NCI-H345 (cell line): ENCODE measurements at regions not wholly inside any gene's neighbourhood (a gene's known extent, or its start where the extent isn't known, plus 50 kb on each side); places are given as distances from the start of the nearest gene placed in this dataset.
"Not testable (repeated sequence)": the region's sequence is repeated elsewhere in the genome, so short reads cannot be mapped to it uniquely, and the experiment has no call there.

Experiments used
- DNase-seq: peaks from one replicate; lab custom pipeline; 2025; lab: John Stamatoyannopoulos, UW

DNA sequence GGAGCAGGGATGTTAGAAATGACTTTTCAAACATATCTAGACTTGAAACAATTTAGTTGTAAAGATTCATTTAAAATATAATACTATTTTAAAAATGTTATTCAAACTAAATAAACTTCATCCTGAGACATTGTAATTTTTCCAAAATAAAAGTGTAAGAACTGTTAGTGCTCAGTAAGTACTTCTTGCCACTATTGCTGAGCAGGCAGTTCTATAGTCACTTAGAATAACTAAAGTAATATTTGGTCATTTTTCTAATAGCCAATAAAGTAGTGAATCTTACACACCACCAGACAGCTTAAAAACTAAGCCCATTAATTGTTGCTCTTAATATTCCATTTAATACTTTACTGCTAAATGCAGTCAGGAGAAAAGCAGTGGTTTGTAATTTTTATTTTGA lies 1120.0 kb upstream of the CDH10 start:
- DNase-seq: no peak

DNA sequence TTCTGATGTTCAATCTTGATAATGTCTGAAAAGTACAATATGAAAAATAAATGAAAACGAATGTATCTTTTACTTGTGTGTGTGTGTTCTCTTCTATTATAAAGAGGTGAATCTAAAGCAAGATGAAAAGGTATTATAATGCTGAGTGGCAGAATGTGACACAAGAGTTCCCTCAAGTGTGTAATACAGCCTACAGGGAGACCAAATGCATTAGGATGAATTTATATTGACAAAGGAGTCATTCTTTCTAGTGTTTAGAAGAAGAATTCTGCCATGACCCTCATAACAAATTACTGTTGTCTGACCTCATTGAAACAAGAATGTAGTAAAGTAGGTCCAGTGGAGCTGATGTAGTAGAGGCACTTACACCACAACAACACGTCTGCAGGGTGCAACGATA lies 1119.0 kb upstream of the CDH10 start:
- no peak for DNase-seq

DNA sequence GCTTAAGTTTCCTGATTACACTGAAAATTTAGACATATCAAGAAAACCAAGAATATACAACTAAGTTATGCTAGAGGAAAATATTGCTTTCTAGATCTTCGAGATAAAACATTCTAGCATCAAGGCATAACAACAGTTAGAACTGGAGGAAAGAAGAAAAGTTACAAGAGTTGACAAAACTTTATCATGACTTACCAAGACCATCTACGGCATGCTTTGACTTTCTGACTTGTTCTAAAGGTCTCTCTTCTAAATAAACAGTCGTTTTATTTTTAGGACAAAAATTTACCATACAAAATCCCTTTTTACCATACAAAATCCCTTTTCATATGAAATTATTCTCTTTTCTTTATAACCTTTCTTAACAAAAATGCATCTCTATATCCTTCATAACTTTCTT lies 1110.1 kb upstream of the CDH10 start:
- no peak for DNase-seq

DNA sequence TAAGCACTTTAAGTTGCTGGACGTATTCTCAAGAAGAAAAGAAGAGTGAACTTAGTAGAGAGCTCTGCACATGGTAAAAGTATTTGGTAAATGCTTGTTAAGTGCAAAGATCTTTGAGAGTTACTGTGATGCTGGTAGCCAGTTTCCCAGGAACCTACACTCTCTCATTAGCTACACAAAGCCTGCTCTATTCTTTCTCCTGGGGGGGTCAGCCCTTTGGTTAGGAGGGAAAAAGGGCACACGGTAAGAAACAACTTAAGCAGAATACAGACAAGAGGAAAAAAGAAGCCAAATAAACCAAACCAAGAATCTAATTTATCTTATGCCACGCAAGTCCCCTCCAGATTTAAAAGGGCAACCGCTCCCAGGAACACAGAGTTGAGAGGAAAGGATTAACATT lies 1100.1 kb upstream of the CDH10 start:
- no peak for DNase-seq

DNA sequence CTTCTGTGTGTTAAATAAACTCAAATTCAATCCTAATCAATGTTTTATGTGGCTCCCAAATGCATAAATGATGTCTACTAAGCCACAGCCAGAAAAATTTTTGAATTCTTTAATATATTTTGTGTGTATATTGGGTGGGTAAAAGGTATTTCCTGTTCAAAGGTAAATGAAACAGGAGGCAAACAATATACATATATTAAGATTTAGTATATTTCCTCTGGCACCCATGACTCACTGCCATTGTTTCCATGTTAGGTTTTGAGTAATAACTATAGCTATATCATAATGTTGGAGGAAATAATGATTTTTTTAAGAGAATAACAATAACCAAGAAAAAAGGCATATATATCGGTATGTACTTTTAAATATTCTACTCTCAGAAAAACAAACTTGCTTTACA lies 1071.9 kb upstream of the CDH10 start:
- no peak for DNase-seq

DNA sequence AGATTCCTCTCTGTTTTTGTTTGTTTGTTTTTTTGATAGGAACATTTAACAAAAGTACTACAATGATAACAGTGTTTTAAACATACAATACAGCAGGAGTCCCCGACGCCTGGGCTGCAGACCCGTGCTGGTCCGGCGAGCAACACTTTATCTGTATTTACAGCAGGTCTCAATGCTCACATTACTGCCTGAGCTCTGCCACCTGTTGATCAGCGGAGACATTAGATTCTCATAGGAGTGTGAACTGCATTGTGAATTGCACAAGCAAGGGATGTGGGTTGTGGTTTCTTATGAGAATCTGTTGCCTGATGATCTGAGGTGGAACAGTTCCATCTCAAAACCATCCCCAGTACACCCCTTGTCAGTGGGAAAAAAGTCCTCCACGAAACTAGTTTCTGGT lies 1068.5 kb upstream of the CDH10 start:
- no peak for DNase-seq

DNA sequence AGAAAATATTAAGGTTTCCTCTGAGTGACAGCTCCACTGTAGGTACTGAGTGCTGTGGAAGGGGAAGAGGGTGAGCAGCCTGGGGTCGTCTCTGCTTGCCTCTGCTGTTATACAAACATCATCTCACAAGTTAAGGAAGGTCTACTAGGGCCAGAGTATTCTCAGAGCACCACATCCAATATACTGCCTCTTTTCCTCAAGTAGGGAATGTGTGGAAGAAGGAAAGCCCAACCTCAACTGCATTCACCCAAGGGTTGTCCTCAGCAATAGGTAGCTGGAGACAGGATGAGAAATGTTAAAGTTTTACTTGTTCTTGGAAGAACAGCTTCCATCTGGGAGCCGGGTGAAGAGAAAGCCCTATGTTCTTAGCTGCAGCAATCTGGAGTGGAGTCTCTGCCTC lies 1062.3 kb upstream of the CDH10 start:
- no peak for DNase-seq

DNA sequence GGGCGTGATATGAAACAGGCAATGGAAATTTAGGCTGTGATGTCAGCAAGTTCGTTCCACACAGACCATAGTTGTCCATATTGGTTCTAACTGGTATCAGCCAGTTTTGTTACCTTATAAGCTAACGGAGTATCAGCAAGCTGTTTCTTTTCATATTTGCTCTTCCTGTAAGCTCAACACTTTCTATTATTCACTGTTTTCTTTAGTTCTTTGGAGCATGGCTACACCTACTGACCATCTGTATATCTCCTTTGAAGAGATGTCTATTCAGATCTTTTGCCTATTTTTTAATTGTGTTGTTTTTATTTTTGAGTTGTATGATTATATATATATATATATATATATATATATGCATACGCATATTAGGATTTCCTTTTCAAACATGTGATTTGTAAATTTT lies 1057.2 kb upstream of the CDH10 start:
- no peak for DNase-seq

DNA sequence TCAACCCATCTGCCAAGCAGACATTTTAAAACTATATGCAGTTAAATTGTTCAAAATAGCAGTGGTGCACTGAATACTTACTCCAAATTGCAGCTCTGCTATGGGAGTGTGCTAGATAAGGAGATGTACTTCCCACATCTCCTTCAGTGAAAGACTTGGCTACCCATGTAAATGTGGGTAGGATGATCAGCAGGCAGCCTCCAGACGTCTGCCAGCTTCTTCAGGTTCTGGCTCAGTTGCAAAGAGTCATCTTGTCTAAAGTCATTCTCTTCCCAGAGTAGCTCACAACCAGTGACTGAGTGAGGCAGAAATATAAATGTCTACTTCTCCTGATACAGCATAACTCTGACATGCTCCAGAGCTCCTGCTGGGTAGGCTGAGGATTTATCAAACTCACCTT lies 1050.0 kb upstream of the CDH10 start:
- DNase-seq: no peak

DNA sequence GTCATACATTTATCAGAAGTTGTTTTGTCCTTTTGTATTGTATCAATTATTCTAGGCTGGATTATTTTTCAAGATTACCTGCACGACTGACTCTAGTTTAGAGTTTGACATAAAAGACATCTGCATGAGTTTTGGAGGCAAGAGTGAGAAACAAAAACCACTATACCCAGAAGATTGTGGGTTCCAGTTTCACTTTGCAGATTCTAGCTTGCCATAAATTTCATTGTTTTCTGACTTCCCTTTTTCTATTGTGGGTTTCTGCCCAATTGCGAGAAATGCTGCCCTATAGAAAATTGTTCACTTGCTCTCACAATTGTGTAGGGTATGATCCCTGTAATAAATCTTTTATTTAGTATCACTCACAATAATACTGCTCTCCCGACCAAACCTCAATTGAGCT lies 1043.4 kb upstream of the CDH10 start:
- no peak for DNase-seq

DNA sequence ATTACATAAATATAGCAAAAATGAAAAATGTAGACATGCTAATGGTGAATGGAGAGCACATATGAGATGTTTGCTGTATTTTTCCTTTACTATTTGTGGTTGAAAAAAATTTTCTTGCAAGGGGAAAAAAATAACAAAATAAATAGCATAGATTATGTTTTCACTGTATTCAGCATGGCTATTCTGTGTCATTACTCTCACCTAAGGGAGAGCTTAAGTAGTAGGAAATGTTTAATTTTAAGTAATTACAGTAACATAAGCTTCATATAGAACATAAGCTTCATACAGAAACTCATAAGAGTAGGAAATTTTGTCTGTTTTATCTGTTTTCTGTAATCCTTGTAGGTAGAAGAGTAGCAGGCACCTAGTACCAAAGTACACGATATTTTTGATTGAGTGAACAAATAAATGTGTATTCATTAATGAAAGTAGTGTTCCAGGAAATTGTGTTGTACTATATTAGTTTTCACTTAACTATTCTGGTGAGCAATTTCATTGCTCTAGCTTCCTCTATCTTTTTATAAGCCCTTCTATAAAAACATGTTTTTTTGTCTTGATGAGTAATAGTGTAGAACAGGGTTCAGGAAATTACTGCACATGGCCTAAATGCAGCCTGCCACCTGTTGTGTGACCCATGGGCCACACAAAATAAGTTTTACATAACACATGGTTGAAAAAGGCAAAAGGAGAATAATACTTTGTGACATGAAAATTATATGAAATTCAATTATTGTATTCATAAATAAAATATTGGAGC lies 1025.0 kb upstream of the CDH10 start:
- no peak for DNase-seq

DNA sequence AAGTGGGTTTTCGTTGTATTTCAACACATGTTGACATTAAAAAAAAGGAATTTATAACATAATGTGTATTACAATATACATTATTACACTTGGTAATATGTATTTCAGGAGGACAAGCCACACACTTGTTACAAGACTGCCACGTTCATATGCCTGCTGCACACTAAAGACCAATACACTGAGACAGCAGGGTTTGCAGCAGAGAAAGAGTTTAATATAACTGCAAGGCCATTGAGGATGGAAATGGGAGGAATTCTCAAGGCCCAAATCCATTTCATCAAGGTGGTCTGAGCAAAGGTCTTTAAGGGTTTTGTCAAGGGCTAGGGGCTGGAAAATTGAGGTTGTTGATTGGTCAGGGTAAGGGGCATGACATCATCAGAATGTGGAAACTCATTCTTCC lies 1017.8 kb upstream of the CDH10 start:
- DNase-seq: no peak

DNA sequence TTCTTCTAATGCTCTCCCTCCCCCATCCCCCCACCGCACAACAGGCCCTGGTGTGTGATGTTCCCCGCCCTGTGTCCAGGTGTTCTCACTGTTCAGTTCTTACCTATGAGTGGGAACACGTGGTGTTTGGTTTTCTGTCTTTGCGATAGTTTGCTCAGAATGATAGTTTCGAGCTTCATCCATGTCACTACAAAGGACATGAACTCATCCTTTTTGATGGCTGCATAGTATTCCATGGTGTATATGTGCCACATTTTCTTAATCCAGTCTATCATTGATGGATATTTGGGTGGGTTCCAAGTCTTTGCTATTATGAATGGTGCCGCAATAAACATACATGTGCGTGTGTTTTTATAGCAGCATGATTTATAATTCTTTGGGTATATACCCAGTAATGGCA lies 1005.5 kb upstream of the CDH10 start:
- not testable (repeated sequence) for DNase-seq

DNA sequence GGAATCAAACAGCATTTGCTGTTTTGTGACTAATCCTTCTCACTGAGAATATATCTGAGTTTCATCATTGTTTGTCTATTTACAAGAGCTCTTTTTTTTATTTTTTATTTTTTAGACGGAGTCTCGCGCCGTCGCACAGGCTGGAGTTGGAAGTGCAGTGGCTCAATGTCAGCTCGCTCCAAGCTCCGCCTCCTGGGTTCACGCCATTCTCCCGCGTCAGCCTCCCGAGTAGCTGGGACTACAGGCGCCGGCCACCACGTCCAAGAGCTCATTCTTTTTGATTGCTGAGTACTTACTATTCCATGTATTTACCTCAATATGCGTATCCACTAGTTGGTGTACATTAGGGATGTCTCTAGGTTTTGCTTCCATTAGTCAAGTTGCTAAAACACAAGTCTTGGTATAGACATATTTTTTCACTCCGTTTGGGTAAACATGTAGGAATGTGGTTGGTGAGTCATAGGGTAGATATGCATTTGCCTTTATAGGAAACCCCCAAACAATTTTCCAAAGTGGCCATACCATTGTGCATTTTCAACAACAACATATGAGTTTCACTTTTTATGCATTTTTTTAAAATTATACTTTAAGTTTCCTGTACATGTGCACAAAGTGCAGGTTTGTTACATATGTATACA lies 1005.0 kb upstream of the CDH10 start:
- DNase-seq: no peak

DNA sequence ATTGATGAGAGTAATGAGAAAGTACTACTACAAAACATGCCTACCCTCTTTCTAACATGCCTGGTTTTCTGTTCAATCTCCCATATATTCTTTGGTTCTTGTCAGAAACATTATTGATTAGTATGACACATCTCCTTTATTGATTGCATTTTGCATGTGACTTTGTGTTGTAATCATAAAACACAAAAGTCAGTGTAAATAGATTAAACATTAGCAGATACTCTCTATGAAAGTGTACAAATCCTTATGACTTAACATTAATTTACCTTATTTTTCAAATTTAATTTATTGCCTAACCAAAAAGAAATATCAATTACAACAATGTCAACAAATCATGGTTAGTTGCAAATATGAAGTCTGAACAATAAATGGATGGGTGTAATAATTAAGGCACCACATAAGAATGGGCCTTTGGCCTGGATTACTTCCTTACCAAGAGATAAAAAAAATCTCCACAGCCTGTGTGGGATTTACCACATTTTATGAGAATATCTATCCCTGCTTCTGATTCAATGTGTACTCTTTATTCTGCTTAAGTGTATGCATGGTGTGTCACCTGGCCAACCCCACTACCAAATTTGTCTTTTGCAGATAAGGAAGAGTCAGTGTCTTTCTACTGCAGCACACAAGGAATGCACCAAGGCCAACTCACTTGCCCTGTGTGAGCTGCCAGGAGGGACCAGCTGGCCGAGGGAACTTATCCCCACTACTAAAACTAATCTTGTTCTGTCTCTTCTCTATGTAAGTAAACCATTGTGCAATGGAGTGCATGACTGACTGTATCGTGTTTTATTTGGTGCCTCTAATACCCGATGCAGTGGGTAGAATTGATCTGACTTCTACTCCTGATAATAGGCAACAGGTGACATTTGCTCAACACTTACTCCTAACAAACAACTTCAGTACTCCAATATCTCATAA lies 1001.9 kb upstream of the CDH10 start:
- no peak for DNase-seq

DNA sequence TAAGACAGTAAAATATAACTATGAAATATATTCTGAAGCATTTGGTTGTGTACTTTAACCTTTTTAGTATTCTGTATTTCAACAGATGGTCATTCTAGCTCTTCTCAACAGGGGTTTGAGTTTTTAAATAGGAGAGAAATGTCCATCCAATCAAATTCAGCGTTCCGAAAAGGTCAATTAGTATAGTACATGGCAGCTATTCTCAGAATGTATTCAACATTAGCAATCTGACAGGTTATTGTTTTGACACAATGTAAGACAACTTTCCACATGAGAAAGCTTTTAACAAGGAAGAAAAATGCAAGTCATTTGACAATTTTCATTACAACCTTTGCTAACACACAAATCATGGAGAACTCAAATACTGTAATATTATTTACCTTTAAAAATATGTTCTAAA lies 996.3 kb upstream of the CDH10 start:
- no peak for DNase-seq

DNA sequence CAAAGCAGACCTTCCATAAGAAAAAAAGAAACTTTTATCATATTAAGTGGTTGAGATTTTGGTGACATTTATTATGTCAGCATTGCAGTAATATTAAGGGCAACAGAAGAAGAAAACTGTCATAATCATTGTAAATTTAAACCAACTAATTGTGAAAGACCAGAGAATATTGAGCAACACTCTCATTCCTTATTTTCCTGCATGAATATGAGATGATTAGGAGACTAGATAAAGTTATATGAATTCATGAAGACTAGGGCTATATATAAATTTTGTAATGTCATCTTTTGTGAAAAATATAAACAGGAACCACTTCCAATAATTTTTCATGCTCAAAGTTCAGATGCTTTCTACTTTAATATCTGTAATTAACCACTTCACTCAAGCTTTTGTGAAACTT lies 974.5 kb upstream of the CDH10 start:
- DNase-seq: no peak

DNA sequence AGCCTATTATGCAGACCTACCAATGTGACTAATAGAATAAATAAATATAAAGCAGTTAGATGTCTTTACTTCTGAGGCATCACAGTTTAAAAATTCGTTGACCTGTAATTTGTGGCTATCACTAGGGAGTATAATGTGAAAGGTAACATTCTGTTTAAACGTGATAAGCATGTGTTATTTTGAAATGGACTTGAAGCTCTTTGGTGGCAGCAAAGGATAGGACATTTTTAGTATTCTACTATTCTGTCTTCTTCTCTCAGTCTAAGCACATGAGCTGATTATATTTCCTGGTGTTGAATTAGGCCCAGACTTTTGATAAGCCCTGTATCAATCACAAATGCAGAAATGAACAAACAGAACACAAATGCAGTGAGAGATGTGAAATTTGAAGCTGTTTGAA lies 974.0 kb upstream of the CDH10 start:
- DNase-seq: no peak

DNA sequence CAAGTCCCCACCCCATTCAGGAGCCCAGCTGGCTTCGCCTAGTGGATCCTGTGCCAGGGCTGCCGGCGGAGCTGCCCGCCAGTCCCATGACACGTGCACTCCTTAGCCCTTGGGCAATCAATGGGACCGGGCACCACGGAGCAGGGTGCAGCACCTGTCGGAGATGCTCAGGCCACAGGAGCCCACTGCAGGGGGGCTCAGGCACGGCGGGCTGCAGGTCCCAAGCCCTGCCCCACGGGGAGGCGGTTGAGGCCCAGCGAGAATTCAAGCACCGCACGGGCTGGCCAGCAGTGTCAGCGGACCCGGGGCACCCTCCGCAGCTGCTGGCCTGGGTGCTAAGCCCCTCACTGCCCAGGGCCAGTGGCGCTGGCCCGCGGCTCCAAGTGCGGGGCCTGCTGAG lies 969.7 kb upstream of the CDH10 start:
- no peak for DNase-seq

DNA sequence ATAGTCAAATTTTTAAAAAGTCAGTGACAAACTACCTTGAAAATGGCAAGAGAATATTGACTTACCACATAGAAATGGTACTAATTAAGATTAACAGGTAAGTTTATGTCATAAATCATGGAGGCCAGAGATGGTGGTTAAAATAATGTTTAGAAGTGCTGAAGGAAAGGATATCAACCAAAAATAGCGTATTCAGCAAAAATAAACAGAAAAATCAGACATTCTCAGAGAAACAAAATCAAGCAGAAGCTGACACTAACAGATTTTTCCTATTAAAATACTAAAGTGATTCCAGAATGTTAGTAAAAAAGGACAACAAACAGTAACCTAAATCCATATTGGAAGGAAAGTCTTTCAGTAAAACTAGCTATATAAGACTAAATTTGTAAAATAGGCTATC lies 959.9 kb upstream of the CDH10 start:
- DNase-seq: no peak

DNA sequence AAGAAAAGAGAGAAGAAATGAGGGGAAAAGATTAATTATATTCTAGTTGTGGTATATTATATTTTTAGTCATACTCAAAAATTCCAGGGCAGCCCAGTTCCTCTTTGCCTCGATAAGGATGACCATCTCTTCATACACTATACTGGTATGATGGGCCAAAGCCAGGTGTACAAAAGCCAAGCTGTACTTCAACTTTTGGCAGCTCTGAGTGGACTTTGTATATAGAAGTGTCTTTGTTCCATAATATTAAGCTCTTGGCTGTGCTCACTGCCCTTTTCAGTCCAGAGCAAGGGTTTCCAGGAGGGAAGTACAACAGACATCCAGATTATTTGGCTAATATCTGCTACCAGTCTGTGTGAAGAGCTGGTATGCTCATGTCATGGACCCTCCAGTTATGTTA lies 934.3 kb upstream of the CDH10 start:
- no peak for DNase-seq

DNA sequence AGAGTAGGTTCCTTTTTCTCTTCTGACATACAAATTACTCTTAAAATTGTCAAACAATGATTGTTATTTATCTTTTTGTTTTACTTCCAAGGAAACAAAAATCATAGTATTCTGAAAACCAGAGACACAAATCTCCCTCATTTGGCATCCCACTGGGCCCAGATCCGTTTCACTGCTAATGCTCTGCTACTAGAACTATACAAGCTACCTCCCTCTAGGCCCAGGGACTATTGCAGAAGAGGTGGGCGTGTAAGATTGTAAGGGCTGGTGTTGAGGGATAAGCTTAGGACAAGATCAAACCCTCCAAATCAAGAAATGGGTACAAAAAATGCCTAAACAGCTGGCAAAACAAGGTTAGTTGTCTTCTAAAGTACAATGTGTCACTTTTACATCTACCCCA lies 928.9 kb upstream of the CDH10 start:
- no peak for DNase-seq

DNA sequence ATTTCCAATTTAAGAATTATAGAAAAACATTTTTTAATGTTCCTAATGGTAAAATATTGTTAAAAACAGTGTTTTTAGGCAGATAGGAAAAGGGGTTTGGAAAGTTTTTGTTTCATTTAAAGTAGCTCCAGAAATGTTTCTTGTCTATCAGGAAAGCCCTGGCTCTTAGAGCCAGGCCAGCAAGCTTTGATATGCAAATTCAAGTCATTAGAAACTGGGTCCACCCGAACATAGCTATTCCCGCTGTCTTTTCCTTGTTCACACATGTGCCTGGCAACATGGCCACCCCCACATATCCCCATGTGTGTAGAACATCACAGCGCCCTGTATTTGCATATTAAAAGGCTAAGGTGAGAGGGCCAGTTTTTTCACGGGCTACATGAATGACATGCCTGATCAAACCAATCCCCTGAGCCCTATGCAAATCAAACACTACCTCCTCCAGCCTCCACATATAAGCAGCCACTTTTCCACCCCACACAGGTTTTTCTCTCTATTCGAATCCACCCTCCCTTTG lies 925.3 kb upstream of the CDH10 start:
- no peak for DNase-seq
